Suprapubic skin (tissue), 4 donors: ENCODE measurements at regions not wholly inside any gene's neighbourhood (a gene's known extent, or its start where the extent isn't known, plus 50 kb on each side); places are given as distances from the start of the nearest gene placed in this dataset.

Experiments
- DNase-seq, 2 donors: peaks; one replicate each; pipeline ENCODE4 v3.0.0-alpha.2; 2019; ENCODE audit warnings: low spot score in 2 of 2
- H3K27ac ChIP-seq: fragments of 200-600 bp; sonication (generic); one replicate; pipeline ENCODE4 v1.5.1; 2019
- H3K27me3 ChIP-seq: fragments of 200-600 bp; sonication (generic); one replicate; pipeline ENCODE4 v1.5.1; 2019
- H3K36me3 ChIP-seq: fragments of 200-600 bp; sonication (generic); one replicate; pipeline ENCODE4 v1.5.1; 2019
- H3K4me1 ChIP-seq: fragments of 200-600 bp; sonication (generic); one replicate; pipeline ENCODE4 v1.5.1; 2019
- H3K4me3 ChIP-seq: fragments of 200-600 bp; sonication (generic); one replicate; pipeline ENCODE4 v1.5.1; 2019; ENCODE audit warnings: mild to moderate bottlenecking
- H3K9me3 ChIP-seq: fragments of 200-600 bp; sonication (generic); one replicate; pipeline ENCODE4 v1.5.1; 2019
- CTCF ChIP-seq, 2 donors: fragments of 200-600 bp in 1 of 2; fragments of 450-650 bp in 1 of 2; sonication (generic) in 1 of 2; IDR thresholded peaks; one replicate each; pipeline ENCODE4 v1.5.1; 2016 to 2019; ENCODE audit warnings: antibody characterized with exemption in 2 of 2, mild to moderate bottlenecking in 1 of 2, moderate library complexity in 1 of 2
- EP300 ChIP-seq: sonication (generic); formaldehyde crosslinking; IDR thresholded peaks from one replicate; pipeline ENCODE4 v1.6.1; 2017; ENCODE audit warnings: antibody characterized with exemption
- POLR2A ChIP-seq, 2 donors: fragments of 450-650 bp; IDR thresholded peaks; one replicate each; pipeline ENCODE4 v1.6.1; 2017; ENCODE audit warnings: antibody characterized with exemption in 2 of 2, mild to moderate bottlenecking in 2 of 2, moderate library complexity in 2 of 2
- POLR2AphosphoS5 ChIP-seq, 3 donors: sonication (generic); formaldehyde crosslinking; IDR thresholded peaks; one replicate each; pipeline ENCODE4 v1.6.1; 2017; ENCODE audit warnings: antibody characterized with exemption in 3 of 3
- WGBS: methylation state at CpG from one replicate; pipeline ENCODE4 v1.1.5; 2018; 5-methylcytosine and 5-hydroxymethylcytosine counted together

- Histone ChIP-seq H3K9me3 (no peaks in the 10 kb centered on the region), H3K27me3 (no peaks in the 10 kb centered on the region), H3K4me3 (no peak overlapping the region), H3K27ac (no peak overlapping the region), H3K36me3 (no peaks in the 10 kb centered on the region), H3K4me1 (no peaks in the 10 kb centered on the region)
- WGBS: 79% methylated on average over 3 of the region's 3 CpGs
- no peak for DNase-seq
- no peak for TF ChIP-seq EP300
- no peak for TF ChIP-seq POLR2A (IDR thresholded peaks at IDR 0.05)
- TF ChIP-seq CTCF (IDR thresholded peaks at IDR 0.05): no peak
- no peak for TF ChIP-seq POLR2AphosphoS5 (IDR thresholded peaks at IDR 0.05)
These were observed 151.2 kb upstream of the KCNN2 start for GRCh38 chr5:114210662-114211061.

- no peak overlapping the region for H3K27ac ChIP-seq
- H3K36me3 ChIP-seq: no peaks in the 10 kb centered on the region
- TF ChIP-seq POLR2AphosphoS5 (IDR thresholded peaks at IDR 0.05) (no peak), CTCF (IDR thresholded peaks at IDR 0.05) (no peak), EP300 (no peak), POLR2A (IDR thresholded peaks at IDR 0.05) (no peak)
- 92% methylated on average over 1 of the region's 1 CpG for WGBS
- no peaks in the 10 kb centered on the region for H3K4me1 ChIP-seq
- no peaks in the 10 kb centered on the region for H3K27me3 ChIP-seq
- DNase-seq: no peak
- peaks cover 6% of the 10 kb centered on the region for H3K9me3 ChIP-seq
- no peak overlapping the region for H3K4me3 ChIP-seq
These were observed 140.1 kb upstream of the KCNN2 start for GRCh38 chr5:114221807-114222206.

- WGBS: 90% methylated on average over 1 of the region's 1 CpG
- Histone ChIP-seq H3K4me3 (no peak overlapping the region), H3K4me1 (no peaks in the 10 kb centered on the region), H3K27me3 (no peaks in the 10 kb centered on the region), H3K27ac (no peak overlapping the region), H3K9me3 (peaks cover 3% of the 10 kb centered on the region), H3K36me3 (no peaks in the 10 kb centered on the region)
- DNase-seq: no peak
- TF ChIP-seq CTCF (IDR thresholded peaks at IDR 0.05): no peak
- TF ChIP-seq EP300: no peak
- no peak for TF ChIP-seq POLR2A (IDR thresholded peaks at IDR 0.05)
- TF ChIP-seq POLR2AphosphoS5 (IDR thresholded peaks at IDR 0.05): no peak
These were observed 138.0 kb upstream of the KCNN2 start for GRCh38 chr5:114223866-114224265.

GRCh38 chr5:114237766-114238165 lies 124.1 kb upstream of the KCNN2 start:
- no peaks in the 10 kb centered on the region for H3K4me1 ChIP-seq
- DNase-seq: no peak
- H3K9me3 ChIP-seq: no peaks in the 10 kb centered on the region
- no peaks in the 10 kb centered on the region for H3K27me3 ChIP-seq
- no peak overlapping the region for H3K27ac ChIP-seq
- H3K36me3 ChIP-seq: no peaks in the 10 kb centered on the region
- H3K4me3 ChIP-seq: no peak overlapping the region
- WGBS: 56% methylated on average over 5 of the region's 5 CpGs
- TF ChIP-seq CTCF (IDR thresholded peaks at IDR 0.05) (no peak), POLR2AphosphoS5 (IDR thresholded peaks at IDR 0.05) (no peak), POLR2A (IDR thresholded peaks at IDR 0.05) (no peak), EP300 (no peak)

- H3K4me1 ChIP-seq: no peaks in the 10 kb centered on the region
- no peaks in the 10 kb centered on the region for H3K27me3 ChIP-seq
- H3K27ac ChIP-seq: no peak overlapping the region
- H3K36me3 ChIP-seq: no peaks in the 10 kb centered on the region
- no peak for DNase-seq
- no peaks in the 10 kb centered on the region for H3K9me3 ChIP-seq
- TF ChIP-seq EP300 (no peak), CTCF (IDR thresholded peaks at IDR 0.05) (no peak), POLR2A (IDR thresholded peaks at IDR 0.05) (no peak), POLR2AphosphoS5 (IDR thresholded peaks at IDR 0.05) (no peak)
- no peak overlapping the region for H3K4me3 ChIP-seq
These were observed 123.0 kb upstream of the KCNN2 start for GRCh38 chr5:114238771-114239313.
